Tibial artery (tissue), 4 donors: ENCODE measurements at regions not wholly inside any gene's neighbourhood (a gene's known extent, or its start where the extent isn't known, plus 50 kb on each side); places are given as distances from the start of the nearest gene placed in this dataset.

Experiments used
- DNase-seq, 2 donors: peaks; one replicate each; pipeline ENCODE4 v3.0.0-alpha.2; 2019
- H3K27ac ChIP-seq, 2 donors: fragments of 200-600 bp; sonication (generic) in 1 of 2; 1 replicate in 1 of 2; 2 replicates in 1 of 2; pipeline ENCODE4 v1.5.1; 2018 to 2019; ENCODE audit warnings: mild to moderate bottlenecking in 1 of 2
- H3K27me3 ChIP-seq, 2 donors: fragments of 200-600 bp; sonication (generic) in 1 of 2; one replicate each; pipeline versions ENCODE4 v1.5.1 to v1.6.0; 2016 to 2019
- H3K36me3 ChIP-seq, 3 donors: fragments of 200-600 bp; sonication (generic) in 2 of 3; one replicate each; pipeline ENCODE4 v1.5.1; 2016 to 2019; ENCODE audit warnings: mild to moderate bottlenecking in 2 of 3
- H3K4me1 ChIP-seq, 4 donors: fragments of 200-600 bp; sonication (generic) in 2 of 4; 1 replicate in 3 of 4; 2 replicates in 1 of 4; pipeline ENCODE4 v1.5.1; 2016 to 2019
- H3K4me3 ChIP-seq, 2 donors: fragments of 200-600 bp; sonication (generic) in 1 of 2; 1 replicate in 1 of 2; 2 replicates in 1 of 2; pipeline ENCODE4 v1.5.1; 2018 to 2019; ENCODE audit warnings: mild to moderate bottlenecking in 2 of 2
- H3K9me3 ChIP-seq, 3 donors: fragments of 200-600 bp; sonication (generic) in 1 of 3; one replicate each; pipeline ENCODE4 v1.5.1; 2016 to 2019
- CTCF ChIP-seq, 2 experiments: fragments of 200-600 bp in 1 of 2; fragments of 450-650 bp in 1 of 2; IDR thresholded peaks; one replicate each; pipeline ENCODE4 v1.5.1; 2017 to 2019; ENCODE audit warnings: antibody characterized with exemption in 2 of 2, mild to moderate bottlenecking in 1 of 2, moderate library complexity in 1 of 2
- intact Hi-C: fragments of 100-400 bp; cut with DNase I; formaldehyde crosslinking; loops from one replicate; pipeline ENCODE4 v1.15.0; 2023; ENCODE audit warnings: low total_unique reads

- TF ChIP-seq CTCF (IDR thresholded peaks at IDR 0.05), result no peak
- Histone ChIP-seq H3K36me3 (no peaks in the 10 kb centered on the region), H3K27me3 (no peaks in the 10 kb centered on the region), H3K4me3 (no peak overlapping the region), H3K9me3 (no peaks in the 10 kb centered on the region), H3K27ac (no peak overlapping the region), H3K4me1 (no peaks in the 10 kb centered on the region)
- DNase-seq, result no peak
- intact Hi-C loops, result no loop called here
Measured at GRCh38 chr6:149225370-149225769, 92.1 kb upstream of the TAB2 start.

DNA sequence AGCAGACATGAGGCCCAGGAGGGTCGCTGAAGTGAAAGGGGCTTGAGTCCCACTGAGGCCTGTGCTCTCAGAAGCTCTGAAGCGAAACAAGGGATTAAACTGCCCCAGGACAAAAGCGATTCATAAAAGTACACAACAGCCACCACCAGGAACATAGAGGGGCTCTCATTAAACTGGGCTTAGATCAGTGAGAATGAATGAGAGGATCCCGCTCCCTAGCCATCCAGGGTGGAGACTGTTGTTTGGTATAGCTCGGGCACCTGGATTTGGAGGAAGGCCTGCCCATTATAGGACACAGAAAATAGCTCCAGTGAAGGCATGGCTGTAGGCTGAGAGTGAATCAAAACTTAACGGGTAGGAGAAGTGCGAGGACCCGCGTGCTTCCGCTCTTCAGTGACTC is 91.6 kb upstream of the TAB2 start:
- H3K27ac ChIP-seq, result no peak overlapping the region
- no peaks in the 10 kb centered on the region for H3K4me1 ChIP-seq
- intact Hi-C loops, result no loop called here
- H3K36me3 ChIP-seq, result no peaks in the 10 kb centered on the region
- no peaks in the 10 kb centered on the region for H3K9me3 ChIP-seq
- TF ChIP-seq CTCF (IDR thresholded peaks at IDR 0.05), result no peak
- no peaks in the 10 kb centered on the region for H3K27me3 ChIP-seq
- H3K4me3 ChIP-seq, result no peak overlapping the region
- no peak for DNase-seq

DNA sequence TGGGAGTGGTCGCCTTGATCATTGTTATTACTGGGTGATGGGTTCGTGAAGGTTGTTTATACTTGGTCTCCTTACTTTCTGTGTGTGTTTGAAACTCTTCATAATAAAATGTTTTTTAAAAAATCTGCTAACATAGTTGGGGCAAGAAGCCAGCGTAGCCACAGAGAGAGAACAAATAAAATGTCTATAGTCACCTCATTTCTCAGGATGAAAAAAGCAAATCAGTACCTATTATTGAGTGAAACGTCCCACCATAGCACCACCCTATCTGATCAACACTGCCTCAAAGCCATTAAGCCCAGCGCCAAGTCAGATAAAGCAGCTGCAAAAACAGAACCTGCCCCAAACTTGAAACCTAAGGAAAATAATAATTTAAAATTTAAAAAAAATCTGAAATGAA is 89.7 kb upstream of the TAB2 start:
- TF ChIP-seq CTCF (IDR thresholded peaks at IDR 0.05), result no peak
- Histone ChIP-seq H3K9me3 (no peaks in the 10 kb centered on the region), H3K27ac (no peak overlapping the region), H3K36me3 (no peaks in the 10 kb centered on the region), H3K4me1 (no peaks in the 10 kb centered on the region), H3K4me3 (no peak overlapping the region), H3K27me3 (no peaks in the 10 kb centered on the region)
- intact Hi-C loops, result no loop called here
- DNase-seq, result no peak

DNA sequence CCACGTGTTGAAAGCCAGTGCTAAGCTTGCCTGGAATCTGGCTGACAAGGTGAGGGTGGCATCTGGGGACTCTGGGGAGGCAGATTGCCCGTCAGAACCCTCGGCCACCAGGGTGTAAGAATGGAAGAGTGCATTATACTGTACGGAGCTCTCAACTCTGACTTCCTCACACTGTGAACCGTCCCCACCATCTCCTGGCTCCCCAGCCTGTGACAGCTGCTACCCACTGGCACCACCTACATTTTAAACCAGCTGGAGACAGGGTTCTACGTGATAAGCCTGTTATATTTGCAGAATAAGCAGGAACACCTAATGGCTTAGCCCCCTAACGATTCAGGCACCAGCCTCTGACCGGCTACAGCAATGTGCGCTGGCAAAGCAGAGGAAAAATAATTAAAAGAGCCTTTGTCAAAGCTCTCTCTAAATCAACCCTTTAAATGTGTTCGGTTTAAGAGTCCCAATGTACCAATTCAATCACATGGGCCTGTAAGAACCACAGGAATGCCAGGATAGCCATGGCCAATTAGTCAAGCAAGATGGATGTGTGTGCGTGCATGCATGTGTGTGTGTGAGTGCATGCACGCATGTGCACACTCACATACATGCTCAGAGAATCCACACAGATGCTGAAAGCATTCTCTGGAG is 89.1 kb upstream of the TAB2 start:
- no peak overlapping the region for H3K27ac ChIP-seq
- no peaks in the 10 kb centered on the region for H3K36me3 ChIP-seq
- TF ChIP-seq CTCF (IDR thresholded peaks at IDR 0.05), result no peak
- no peak overlapping the region for H3K4me3 ChIP-seq
- no peak for DNase-seq
- intact Hi-C loops, result no loop called here
- no peaks in the 10 kb centered on the region for H3K4me1 ChIP-seq
- H3K27me3 ChIP-seq, result no peaks in the 10 kb centered on the region
- no peaks in the 10 kb centered on the region for H3K9me3 ChIP-seq

- Histone ChIP-seq H3K36me3 (no peaks in the 10 kb centered on the region), H3K27me3 (no peaks in the 10 kb centered on the region), H3K4me3 (no peak overlapping the region), H3K9me3 (no peaks in the 10 kb centered on the region), H3K27ac (no peak overlapping the region), H3K4me1 (no peaks in the 10 kb centered on the region)
- intact Hi-C loops, result no loop called here
- TF ChIP-seq CTCF (IDR thresholded peaks at IDR 0.05), result no peak
- DNase-seq, result no peak
Measured at GRCh38 chr6:149229096-149229495, 88.4 kb upstream of the TAB2 start.
